ENCODE measurements at regions not wholly inside any gene's neighbourhood (a gene's known extent, or its start where the extent isn't known, plus 50 kb on each side); places are given as distances from the start of the nearest gene placed in this dataset.

- no peak overlapping the region for H3K56ac ChIP-seq (ENCODE audit: insufficient read length, low read depth, low read length)
- no peak overlapping the region for H2BK5ac ChIP-seq (ENCODE audit: insufficient read length, low read length)
- H3K27me3 Mint-ChIP-seq (ENCODE audit: low read depth): peaks cover 6% of the 10 kb centered on the region
- no peak overlapping the region for H2AK5ac ChIP-seq (ENCODE audit: insufficient read length, low read length)
- no peak overlapping the region for H4K5ac ChIP-seq (ENCODE audit: insufficient read length, low read depth, low read length)
- no peak overlapping the region for H2AFZ ChIP-seq (ENCODE audit: low read length)
- no peak overlapping the region for H2BK12ac ChIP-seq (ENCODE audit: insufficient read length, low read depth, low read length)
- H3K27me3 ChIP-seq (ENCODE audit: insufficient read depth, low read length): no peaks in the 10 kb centered on the region
- no peak overlapping the region for H4K8ac ChIP-seq (replicated peaks; ENCODE audit: insufficient read length, low read depth, low read length)
- H3K4me2 ChIP-seq (ENCODE audit: insufficient read depth, insufficient read length, low read length): no peak overlapping the region
- H3K9me3 Mint-ChIP-seq: no peaks in the 10 kb centered on the region
- no peaks in the 10 kb centered on the region for H4K20me1 ChIP-seq (ENCODE audit: control insufficient read depth, insufficient read depth, insufficient read length)
- no peak overlapping the region; the same call in 1 of the 2 replicates for H3K14ac ChIP-seq (ENCODE audit: insufficient read depth, low read length)
- no peak overlapping the region for H4K91ac ChIP-seq (ENCODE audit: insufficient read length, low read depth, low read length)
- no peaks in the 10 kb centered on the region for H3K4me1 ChIP-seq (ENCODE audit: insufficient read depth, low read length)
- TF ChIP-seq, protein P1, sequence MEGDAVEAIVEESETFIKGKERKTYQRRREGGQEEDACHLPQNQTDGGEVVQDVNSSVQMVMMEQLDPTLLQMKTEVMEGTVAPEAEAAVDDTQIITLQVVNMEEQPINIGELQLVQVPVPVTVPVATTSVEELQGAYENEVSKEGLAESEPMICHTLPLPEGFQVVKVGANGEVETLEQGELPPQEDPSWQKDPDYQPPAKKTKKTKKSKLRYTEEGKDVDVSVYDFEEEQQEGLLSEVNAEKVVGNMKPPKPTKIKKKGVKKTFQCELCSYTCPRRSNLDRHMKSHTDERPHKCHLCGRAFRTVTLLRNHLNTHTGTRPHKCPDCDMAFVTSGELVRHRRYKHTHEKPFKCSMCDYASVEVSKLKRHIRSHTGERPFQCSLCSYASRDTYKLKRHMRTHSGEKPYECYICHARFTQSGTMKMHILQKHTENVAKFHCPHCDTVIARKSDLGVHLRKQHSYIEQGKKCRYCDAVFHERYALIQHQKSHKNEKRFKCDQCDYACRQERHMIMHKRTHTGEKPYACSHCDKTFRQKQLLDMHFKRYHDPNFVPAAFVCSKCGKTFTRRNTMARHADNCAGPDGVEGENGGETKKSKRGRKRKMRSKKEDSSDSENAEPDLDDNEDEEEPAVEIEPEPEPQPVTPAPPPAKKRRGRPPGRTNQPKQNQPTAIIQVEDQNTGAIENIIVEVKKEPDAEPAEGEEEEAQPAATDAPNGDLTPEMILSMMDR (conservative IDR thresholded peaks at IDR 0.05): no peak
- no peak overlapping the region for H3K27ac Mint-ChIP-seq
- H3K4ac ChIP-seq (ENCODE audit: low read depth, low read length): no peak overlapping the region
- no peak overlapping the region for H3K18ac ChIP-seq (ENCODE audit: insufficient read length, low read depth, low read length)
- H3K36me3 Mint-ChIP-seq (ENCODE audit: insufficient read depth in 1 of 3, low read depth in 3 of 3): no peaks in the 10 kb centered on the region; a peak in 1 of 7 replicates
- no peak overlapping the region for H3K23ac ChIP-seq (ENCODE audit: insufficient read length, low read depth, low read length)
- H3K79me1 ChIP-seq (ENCODE audit: insufficient read depth, low read depth, low read length, poor library complexity, severe bottlenecking): no peaks in the 10 kb centered on the region
- H3K79me2 ChIP-seq (ENCODE audit: insufficient read depth, low read length): no peaks in the 10 kb centered on the region
- WGBS (ENCODE audit: extremely low coverage, insufficient read length, low lambda C conversion rate): no CpG with 5 or more reads among the region's 10 CpGs
- no peak overlapping the region for H3K9ac ChIP-seq (ENCODE audit: extremely low read depth, insufficient read length, low read length)
- no peak overlapping the region for H2BK15ac ChIP-seq (ENCODE audit: low read depth, low read length)
- no peak overlapping the region for H3T11ph ChIP-seq (ENCODE audit: low read length)
- no peak overlapping the region for H2BK20ac ChIP-seq (ENCODE audit: low read depth, low read length, poor library complexity, severe bottlenecking)
- no peak for DNase-seq
- no peak overlapping the region for H2BK120ac ChIP-seq (ENCODE audit: low read depth, low read length, poor library complexity, severe bottlenecking)
- no peak overlapping the region for H3K27ac ChIP-seq (ENCODE audit: insufficient read length, low read depth, low read length)
- H3K23me2 ChIP-seq (ENCODE audit: insufficient read length, low read depth, low read length, poor library complexity, severe bottlenecking): no peaks in the 10 kb centered on the region
- H3K4me1 Mint-ChIP-seq: peaks cover 17 to 25% of the 10 kb centered on the region in 2 experiments
- no peaks in the 10 kb centered on the region for H3K9me3 ChIP-seq (ENCODE audit: control insufficient read depth, low read depth, low read length)
- H3K4me3 Mint-ChIP-seq: no peak overlapping the region
Measured at GRCh38 chr3:194756791-194757325, 71.2 kb downstream of the FAM43A start.
